GM18870 (cell line): ENCODE measurements at regions not wholly inside any gene's neighbourhood (a gene's known extent, or its start where the extent isn't known, plus 50 kb on each side); places are given as distances from the start of the nearest gene placed in this dataset.
"Not testable (repeated sequence)": the region's sequence is repeated elsewhere in the genome, so short reads cannot be mapped to it uniquely, and the experiment has no call there.

ENCODE experiments used
- ATAC-seq: cut with Tn5 transposase; IDR thresholded peaks from one replicate; pipeline ENCODE4 v1.9.1; 2021; ENCODE audit warnings: moderate library complexity; ENCODE audit not compliant: unreplicated experiment

GRCh38 chr2:17258861-17259260 lies 259.4 kb downstream of the RAD51AP2 start:
- no peak for ATAC-seq

GRCh38 chr2:17257189-17257909 lies 260.9 kb downstream of the RAD51AP2 start:
- ATAC-seq: no peak

GRCh38 chr2:17255071-17255470 lies 263.2 kb downstream of the RAD51AP2 start:
- ATAC-seq: no peak

- ATAC-seq: no peak
These were observed 263.8 kb downstream of the RAD51AP2 start for GRCh38 chr2:17254421-17254820.

GRCh38 chr2:17252258-17252657 lies 266.0 kb downstream of the RAD51AP2 start:
- ATAC-seq: no peak

GRCh38 chr2:17251171-17251570 lies 267.1 kb downstream of the RAD51AP2 start:
- ATAC-seq: no peak

- ATAC-seq: no peak
These were observed 269.0 kb downstream of the RAD51AP2 start for GRCh38 chr2:17249249-17249648.

GRCh38 chr2:17245906-17246305 lies 272.3 kb downstream of the RAD51AP2 start:
- ATAC-seq: no peak

GRCh38 chr2:17242813-17243485 lies 275.3 kb downstream of the RAD51AP2 start:
- ATAC-seq: no peak

GRCh38 chr2:17239550-17239949 lies 278.7 kb downstream of the RAD51AP2 start:
- ATAC-seq: no peak

GRCh38 chr2:17235167-17235566 lies 283.1 kb downstream of the RAD51AP2 start:
- no peak for ATAC-seq

GRCh38 chr2:17232776-17233556 lies 285.3 kb downstream of the RAD51AP2 start:
- no peak for ATAC-seq

GRCh38 chr2:17231394-17231965 lies 286.8 kb downstream of the RAD51AP2 start:
- ATAC-seq: no peak

- no peak for ATAC-seq
These were observed 288.8 kb downstream of the RAD51AP2 start for GRCh38 chr2:17229414-17229813.

- ATAC-seq: no peak
These were observed 289.8 kb downstream of the RAD51AP2 start for GRCh38 chr2:17228461-17228860.

GRCh38 chr2:17227856-17228255 lies 290.4 kb downstream of the RAD51AP2 start:
- ATAC-seq: no peak

GRCh38 chr2:17226941-17227490 lies 291.2 kb downstream of the RAD51AP2 start:
- ATAC-seq: no peak

- no peak for ATAC-seq
These were observed 295.0 kb downstream of the RAD51AP2 start for GRCh38 chr2:17223211-17223610.

GRCh38 chr2:17208511-17208910 lies 309.7 kb downstream of the RAD51AP2 start:
- ATAC-seq: no peak

- ATAC-seq: no peak
These were observed 311.5 kb downstream of the RAD51AP2 start for GRCh38 chr2:17206771-17207170.

- not testable (repeated sequence) for ATAC-seq
These were observed 314.0 kb downstream of the RAD51AP2 start for GRCh38 chr2:17204214-17204613.
